ENCODE measurements at regions not wholly inside any gene's neighbourhood (a gene's known extent, or its start where the extent isn't known, plus 50 kb on each side); places are given as distances from the start of the nearest gene placed in this dataset.

- TF ChIP-seq POLR2A (IDR thresholded peaks at IDR 0.05) (peak; percentile 4), CTCF (IDR thresholded peaks at IDR 0.05) (no peak)
Observed at GRCh38 chr9:89686126-89686525, 81.3 kb downstream of the GADD45G start.
